IMR-90 (cell line): ENCODE measurements at regions not wholly inside any gene's neighbourhood (a gene's known extent, or its start where the extent isn't known, plus 50 kb on each side); places are given as distances from the start of the nearest gene placed in this dataset.

ENCODE experiments used
- ATAC-seq: fragments of 200-7000 bp; cut with Tn5 transposase; 2 replicates; pipeline ENCODE4 v1.9.1; 2020; ENCODE audit warnings: low read depth, mild to moderate bottlenecking, moderate library complexity
- BruUV-seq: library from RNA; stranded (reverse); fragments of 400-500 nt; replicated peaks from 2 replicates; lab custom pipeline; 2021; lab: Mats Ljungman, UMichigan
- CTCF ChIA-PET: fragments of 300-600 bp; formaldehyde crosslinking; extraction: SDS; loops from one replicate; lab custom pipeline; 2021; ENCODE audit warnings: antibody characterized with exemption; lab: Yijun Ruan, JAX
- POLR2A ChIA-PET: fragments of 300-600 bp; sonication (Branson Sonifier 250); formaldehyde crosslinking; loops from one replicate; lab custom pipeline; 2022; ENCODE audit warnings: antibody characterized with exemption; ENCODE audit not compliant: unreplicated experiment; lab: Charles Lee
- DNase-seq: peaks from one replicate; pipeline ENCODE4 v3.0.0; 2013
- H2AFZ ChIP-seq: replicated peaks from 2 replicates; pipeline ENCODE3; 2013; ENCODE audit warnings: low read length, mild to moderate bottlenecking; ENCODE audit not compliant: poor library complexity
- H2AK5ac ChIP-seq: 2 replicates; pipeline ENCODE4 v1.6.1; 2013; ENCODE audit warnings: low read depth, low read length, inconsistent platforms
- H2AK9ac ChIP-seq: replicated peaks from 2 replicates; pipeline ENCODE3; 2013; ENCODE audit warnings: mild to moderate bottlenecking, low read depth, low read length, moderate library complexity; ENCODE audit not compliant: poor library complexity
- H2BK120ac ChIP-seq: 2 replicates; pipeline ENCODE4 v1.6.1; 2013; ENCODE audit warnings: low read depth, low read length, inconsistent platforms
- H2BK15ac ChIP-seq: 3 replicates; pipeline ENCODE4 v1.6.1; 2013; ENCODE audit warnings: low read depth, low read length, inconsistent platforms
- H2BK20ac ChIP-seq: 2 replicates; pipeline ENCODE4 v1.6.1; 2013; ENCODE audit warnings: low read depth, mild to moderate bottlenecking, inconsistent platforms, low read length, moderate library complexity
- H2BK5ac ChIP-seq: 2 replicates; pipeline ENCODE4 v1.6.1; 2013; ENCODE audit warnings: mild to moderate bottlenecking, low read depth, low read length, inconsistent platforms; ENCODE audit not compliant: poor library complexity, severe bottlenecking
- H3K14ac ChIP-seq: replicated peaks from 2 replicates; pipeline ENCODE4 v1.6.1; 2013; ENCODE audit warnings: low read depth, low read length, inconsistent platforms
- H3K18ac ChIP-seq: 2 replicates; pipeline ENCODE4 v1.6.1; 2013; ENCODE audit warnings: low read depth, low read length, control low read depth
- H3K23ac ChIP-seq: 2 replicates; pipeline ENCODE4 v1.6.1; 2013; ENCODE audit warnings: low read depth, low read length, inconsistent platforms
- H3K27ac ChIP-seq: 2 replicates; pipeline ENCODE4 v1.5.1; 2013; ENCODE audit warnings: mild to moderate bottlenecking, control low read depth, low read length; ENCODE audit not compliant: insufficient read depth
- H3K27me3 ChIP-seq: 2 replicates; pipeline ENCODE4 v1.6.1; 2013; ENCODE audit warnings: low read length; ENCODE audit not compliant: control insufficient read depth, insufficient read depth
- H3K36me3 ChIP-seq: 2 replicates; pipeline ENCODE4 v1.6.1; 2013; ENCODE audit warnings: low read length, mixed read lengths; ENCODE audit not compliant: control insufficient read depth, insufficient read depth
- H3K4ac ChIP-seq: 2 replicates; pipeline ENCODE4 v1.6.1; 2013; ENCODE audit warnings: low read depth, low read length, inconsistent platforms
- H3K4me1 ChIP-seq: 2 replicates; pipeline ENCODE4 v1.6.1; 2013; ENCODE audit warnings: low read length, mixed read lengths; ENCODE audit not compliant: control insufficient read depth, insufficient read depth
- H3K4me2 ChIP-seq: 2 replicates; pipeline ENCODE4 v1.6.1; 2013; ENCODE audit warnings: low read depth, mild to moderate bottlenecking, control low read depth, low read length, moderate library complexity
- H3K4me3 ChIP-seq: 2 replicates; pipeline ENCODE4 v1.5.1; 2013; ENCODE audit warnings: low read depth, mild to moderate bottlenecking, control low read depth, low read length, moderate library complexity; ENCODE audit not compliant: insufficient read depth
- H3K56ac ChIP-seq: 2 replicates; pipeline ENCODE4 v1.6.1; 2013; ENCODE audit warnings: low read length, inconsistent platforms; ENCODE audit not compliant: insufficient read depth; ENCODE audit errors: extremely low read depth
- H3K79me1 ChIP-seq, 2 experiments: 2 replicates each; pipeline ENCODE4 v1.6.1; 2013; ENCODE audit warnings: low read length in 2 of 2, inconsistent platforms in 1 of 2, low read depth in 1 of 2
- H3K9ac ChIP-seq: 2 replicates; pipeline ENCODE4 v1.6.1; 2013; ENCODE audit warnings: low read depth, low read length, control low read depth
- H3K9me1 ChIP-seq: 2 replicates; pipeline ENCODE4 v1.6.1; 2013; ENCODE audit warnings: low read length, inconsistent platforms; ENCODE audit not compliant: insufficient read depth
- H3K9me3 ChIP-seq: 2 replicates; pipeline ENCODE4 v1.6.1; 2013; ENCODE audit warnings: low read length; ENCODE audit not compliant: control insufficient read depth, insufficient read depth
- H4K20me1 ChIP-seq: 2 replicates; pipeline ENCODE4 v1.6.1; 2013; ENCODE audit warnings: low read length, inconsistent platforms; ENCODE audit not compliant: insufficient read depth
- H4K5ac ChIP-seq: 2 replicates; pipeline ENCODE4 v1.6.1; 2013; ENCODE audit warnings: mild to moderate bottlenecking, low read depth, low read length, control low read depth
- H4K8ac ChIP-seq, 2 experiments: 2 replicates each; pipeline ENCODE4 v1.6.1; 2013; ENCODE audit warnings: low read depth in 2 of 2, low read length in 2 of 2, control low read depth in 1 of 2, inconsistent platforms in 1 of 2
- H4K91ac ChIP-seq: 2 replicates; pipeline ENCODE4 v1.6.1; 2013; ENCODE audit warnings: low read depth, low read length, inconsistent platforms; ENCODE audit not compliant: insufficient read depth
- FOS ChIP-seq: fragments of 150-350 bp; IDR thresholded peaks from 2 replicates; pipeline ENCODE4 v1.6.1; 2016; ENCODE audit warnings: low read depth, low read length
- MAZ ChIP-seq: IDR thresholded peaks from 2 replicates; pipeline ENCODE4 v1.6.1; 2012; ENCODE audit warnings: low read depth, mild to moderate bottlenecking, low read length, improper control_type of control experiment, moderate library complexity, borderline replicate concordance
- RCOR1 ChIP-seq: IDR thresholded peaks from 2 replicates; pipeline ENCODE4 v1.6.1; 2012; ENCODE audit warnings: mild to moderate bottlenecking, low read length, improper control_type of control experiment; ENCODE audit not compliant: insufficient replicate concordance
- SMC3 ChIP-seq: fragments of 150-350 bp; IDR thresholded peaks from 2 replicates; pipeline ENCODE4 v1.6.1; 2016; ENCODE audit warnings: low read depth, mild to moderate bottlenecking, antibody characterized with exemption, low read length, moderate library complexity
- WGBS, 2 experiments: methylation state at CpG; one replicate each; pipeline versions ENCODE4 v1.1.5 to v1.1.7; 2013; ENCODE audit warnings: missing lambda C conversion rate in 2 of 2; ENCODE audit not compliant: insufficient read length in 1 of 2; ENCODE audit errors: extremely low coverage in 2 of 2; 5-methylcytosine and 5-hydroxymethylcytosine counted together
- dilution Hi-C: fragments of 300-500 bp; cut with HindIII; formaldehyde crosslinking; loops from one replicate; pipeline ENCODE4 v1.14.3; 2018; ENCODE audit warnings: low sequenced_read_pairs; ENCODE audit not compliant: unreplicated experiment
- in situ Hi-C: fragments of 300-500 bp; cut with MboI; formaldehyde crosslinking; loops from 3 replicates; pipeline ENCODE4 v1.14.3; 2019; ENCODE audit warnings: low sequenced_read_pairs, inconsistent platforms, mixed read lengths
- intact Hi-C: fragments of 100-400 bp; cut with micrococcal nuclease; formaldehyde crosslinking; loops from 2 replicates; pipeline ENCODE4 v1.10.0; 2022

DNA sequence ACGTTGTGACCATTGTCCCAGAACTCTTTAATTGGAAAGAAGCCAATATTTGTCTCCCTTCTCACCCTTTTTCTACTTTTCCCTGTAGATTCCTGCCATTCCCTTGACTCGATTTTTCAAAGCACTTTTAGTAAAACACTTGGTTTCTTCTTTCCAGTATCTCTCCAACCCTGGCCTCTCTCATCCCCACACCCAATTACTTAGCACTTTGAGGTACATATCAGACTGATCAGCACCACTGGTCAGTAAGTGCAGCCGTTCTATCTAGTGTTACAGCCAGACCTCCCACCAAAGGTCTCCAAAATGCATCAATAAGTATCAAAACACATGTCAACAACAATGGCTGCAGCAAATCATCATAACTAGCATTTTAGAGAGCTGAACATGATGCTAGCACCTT lies 141.9 kb downstream of the BTG1 start:
- in situ Hi-C loops: no loop called here
- CTCF ChIA-PET: no interaction called here

More for the DNA sequence above, 141.9 kb downstream of the BTG1 start:
- Histone ChIP-seq H3K4me3 (no peak overlapping the region), H4K5ac (no peak overlapping the region), H3K9me1 (no peaks in the 10 kb centered on the region), H4K20me1 (no peaks in the 10 kb centered on the region), H3K27ac (no peak overlapping the region), H2AK9ac (no peak overlapping the region), H3K27me3 (no peaks in the 10 kb centered on the region), H2BK5ac (no peak overlapping the region), H2BK15ac (no peak overlapping the region), H2BK20ac (no peak overlapping the region), H3K9me3 (no peaks in the 10 kb centered on the region), H3K4me1 (peaks cover 4% of the 10 kb centered on the region), H3K79me1 (no peaks in the 10 kb centered on the region), H2BK120ac (no peak overlapping the region), H4K91ac (no peak overlapping the region), H3K9ac (no peak overlapping the region), H3K14ac (no peak overlapping the region), H3K56ac (no peak overlapping the region), H2AFZ (no peak overlapping the region), H2AK5ac (no peak overlapping the region), H3K4ac (no peak overlapping the region), H3K18ac (no peak overlapping the region), H4K8ac (no peak overlapping the region), H3K4me2 (no peak overlapping the region), H3K36me3 (no peaks in the 10 kb centered on the region), H3K23ac (no peak overlapping the region)
- TF ChIP-seq SMC3: no peak
- TF ChIP-seq MAZ: no peak
- no peak for TF ChIP-seq RCOR1
- no peak for TF ChIP-seq FOS
- POLR2A ChIA-PET: no interaction called here
- intact Hi-C loops (no loop called here), dilution Hi-C loops (no loop called here)
- no peak for ATAC-seq
- DNase-seq: no peak
- 29% methylated on average over 3 of the region's 3 CpGs; no CpG with 5 or more reads in 1 of the 2 experiments for WGBS, 2 experiments
- BruUV-seq: no TSS peak
